IPS-NIHi7 (cell line): ENCODE measurements at regions not wholly inside any gene's neighbourhood (a gene's known extent, or its start where the extent isn't known, plus 50 kb on each side); places are given as distances from the start of the nearest gene placed in this dataset.
"Not testable (repeated sequence)": the region's sequence is repeated elsewhere in the genome, so short reads cannot be mapped to it uniquely, and the experiment has no call there.

ENCODE experiments used
- DNase-seq: peaks from one replicate; pipeline ENCODE4 v3.0.0; 2012; ENCODE audit warnings: mixed read lengths; ENCODE audit errors: extremely low spot score

GRCh38 chr12:62008703-62009102 lies 251.5 kb upstream of the USP15 start:
- DNase-seq: no peak

DNA sequence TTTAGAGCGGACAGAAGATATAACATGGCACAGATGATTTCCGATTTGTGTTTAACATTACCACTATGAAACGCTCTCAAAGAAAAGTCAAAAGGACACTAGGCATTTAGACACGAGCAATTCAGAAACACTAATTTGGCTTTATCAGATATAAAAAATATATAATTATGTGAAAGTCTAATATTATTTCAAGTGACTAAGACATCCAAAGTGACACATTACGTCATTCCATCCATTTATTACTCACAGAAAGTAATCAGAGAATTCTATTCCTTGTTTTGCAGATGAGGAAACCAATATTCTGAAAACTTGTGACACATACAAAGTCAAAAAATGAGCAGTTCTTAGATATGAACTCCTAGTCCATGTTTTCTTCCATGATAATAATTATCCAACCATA lies 250.8 kb upstream of the USP15 start:
- DNase-seq: no peak

GRCh38 chr12:62010331-62010906 lies 249.8 kb upstream of the USP15 start:
- DNase-seq: not testable (repeated sequence)

DNA sequence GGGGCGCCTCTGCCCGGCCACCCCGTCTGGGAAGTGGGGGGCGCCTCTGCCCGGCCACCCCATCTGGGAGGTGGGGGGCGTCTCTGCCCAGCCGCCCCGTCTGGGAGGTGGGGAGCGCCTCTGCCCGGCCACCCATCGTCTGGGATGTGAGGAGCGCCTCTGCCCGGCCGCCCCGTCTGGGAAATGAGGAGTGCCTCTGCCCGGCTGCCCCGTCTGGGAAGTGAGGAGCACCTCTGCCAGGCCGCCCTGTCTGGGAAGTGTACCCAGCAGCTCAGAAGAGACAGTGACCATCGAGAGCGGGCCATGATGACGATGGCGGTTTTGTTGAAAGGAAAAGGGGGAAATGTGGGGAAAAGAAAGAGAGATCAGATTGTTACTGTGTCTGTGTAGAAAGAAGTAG lies 249.2 kb upstream of the USP15 start:
- DNase-seq: not testable (repeated sequence)

DNA sequence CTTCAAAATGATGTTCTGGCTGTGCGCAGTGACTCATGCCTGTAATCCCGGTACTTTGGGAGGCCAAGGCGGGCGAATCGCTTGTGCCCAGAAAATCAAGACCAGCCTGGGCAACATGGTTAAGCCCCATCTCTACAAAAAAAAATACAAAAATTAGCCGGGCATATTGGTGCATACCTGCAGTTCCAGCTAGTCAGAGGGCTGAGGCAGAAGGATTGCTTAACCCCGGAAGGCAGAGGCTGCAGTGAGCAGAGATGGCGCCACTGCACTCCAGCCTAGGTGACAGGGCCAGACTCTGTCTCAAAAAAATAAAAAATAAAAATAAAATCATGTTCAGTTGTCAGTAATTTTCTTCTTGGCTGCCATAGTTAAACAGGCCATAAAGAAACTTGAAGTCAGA lies 245.9 kb upstream of the USP15 start:
- no peak for DNase-seq

GRCh38 chr12:62016021-62016420 lies 244.2 kb upstream of the USP15 start:
- DNase-seq: no peak

- DNase-seq: peak; percentile 16
Observed at GRCh38 chr12:62021808-62022207, 238.4 kb upstream of the USP15 start.

GRCh38 chr12:62028536-62028935 lies 231.7 kb upstream of the USP15 start:
- DNase-seq: no peak

GRCh38 chr12:62032870-62033269 lies 227.3 kb upstream of the USP15 start:
- no peak for DNase-seq

- peak; percentile 12 for DNase-seq
Observed at GRCh38 chr12:62044450-62045135, 215.6 kb upstream of the USP15 start.

- DNase-seq: no peak
Observed at GRCh38 chr12:62045211-62045610, 215.0 kb upstream of the USP15 start.

DNA sequence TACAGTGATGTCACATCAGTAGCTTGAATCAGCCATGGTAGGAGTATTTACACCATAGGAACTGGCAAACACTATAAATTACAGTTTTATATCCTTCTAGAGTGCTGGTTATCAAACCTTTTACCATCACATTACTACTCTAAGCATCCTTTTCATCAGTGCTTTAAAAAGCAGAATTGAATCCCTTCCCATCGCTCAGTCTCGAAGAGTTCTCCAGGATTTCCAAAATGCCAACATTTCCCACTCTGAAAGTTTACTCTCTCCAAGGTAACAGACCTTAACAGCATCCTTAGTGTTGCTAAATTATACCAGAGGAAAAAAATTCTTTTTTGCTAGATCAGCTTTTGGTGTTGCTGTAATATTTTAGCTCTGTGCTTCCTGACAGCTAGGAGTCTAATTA lies 209.4 kb upstream of the USP15 start:
- no peak for DNase-seq

GRCh38 chr12:62069976-62070375 lies 190.2 kb upstream of the USP15 start:
- DNase-seq: no peak

DNA sequence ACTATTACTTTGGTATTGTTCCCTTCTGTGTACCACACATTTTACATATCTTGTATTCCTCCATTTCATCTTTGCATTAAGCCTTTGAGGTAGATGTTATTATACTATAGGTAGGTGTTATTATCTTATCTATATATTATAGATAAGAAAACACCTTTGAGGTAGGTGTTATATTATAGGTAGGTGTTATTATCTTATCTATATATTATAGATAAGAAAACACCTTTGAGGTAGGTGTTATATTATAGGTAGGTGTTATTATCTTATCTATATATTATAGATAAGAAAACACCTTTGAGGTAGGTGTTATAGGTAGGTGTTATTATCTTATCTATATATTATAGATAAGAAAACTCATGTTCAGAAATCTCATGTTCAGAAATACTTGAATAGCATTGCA lies 187.0 kb upstream of the USP15 start:
- DNase-seq: not testable (repeated sequence)

DNA sequence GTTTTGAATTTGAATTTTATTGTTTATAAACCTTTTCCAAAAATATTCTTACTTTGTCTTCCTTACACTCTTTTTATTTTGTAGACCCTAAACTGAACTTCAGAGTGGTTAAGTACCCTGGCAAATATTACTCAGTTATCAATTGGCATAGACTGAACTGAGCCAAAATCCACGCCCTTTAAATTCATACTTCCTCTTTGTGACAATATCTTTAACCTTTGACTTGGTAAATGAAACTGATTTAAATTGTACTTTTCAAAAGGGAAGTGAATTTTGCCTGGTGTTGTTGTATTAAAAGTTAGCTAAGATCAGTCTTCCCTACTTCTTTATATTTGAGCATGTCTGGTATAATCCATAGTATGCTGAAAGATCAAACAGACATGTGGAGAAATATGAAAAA lies 184.3 kb upstream of the USP15 start:
- DNase-seq: no peak

DNA sequence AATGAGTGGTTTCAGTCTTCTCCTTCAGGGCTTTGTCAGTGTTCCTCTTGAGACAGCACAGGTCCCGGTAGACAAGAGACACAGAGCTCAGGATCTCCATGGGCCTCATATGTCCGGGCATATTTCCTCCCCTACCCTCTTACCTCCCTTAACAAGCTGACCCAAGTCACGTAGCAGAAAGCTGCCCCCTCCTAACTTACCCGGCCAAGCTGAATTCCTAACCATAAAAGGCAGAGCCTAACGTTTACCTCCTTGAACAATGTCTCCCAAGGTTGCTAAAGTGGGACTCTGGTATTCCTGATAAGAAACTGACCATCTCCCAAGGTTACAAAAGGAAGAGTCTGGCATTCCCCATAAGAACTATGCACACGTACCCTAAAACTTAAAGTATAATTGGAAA lies 182.2 kb upstream of the USP15 start:
- DNase-seq: peak; percentile 18

DNA sequence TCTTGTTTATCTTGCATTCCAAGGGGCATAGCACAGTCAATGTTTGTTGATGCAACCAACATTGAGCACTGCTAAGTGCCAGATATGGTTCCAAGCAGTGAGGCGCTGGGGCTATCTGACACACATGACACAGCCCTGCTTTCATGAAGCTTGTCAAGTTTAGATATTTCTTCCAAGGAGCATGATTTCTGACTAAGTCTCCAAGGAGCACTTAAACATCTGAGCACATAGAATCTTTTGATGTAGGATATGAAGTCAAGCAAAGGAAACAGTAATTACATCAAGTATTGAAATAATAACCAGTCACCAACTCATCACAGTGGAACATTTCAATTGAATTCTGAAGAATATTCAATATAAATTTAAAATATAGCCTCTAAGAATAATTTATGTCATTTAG lies 177.8 kb upstream of the USP15 start:
- no peak for DNase-seq

GRCh38 chr12:62098132-62098531 lies 162.1 kb upstream of the USP15 start:
- DNase-seq: no peak

DNA sequence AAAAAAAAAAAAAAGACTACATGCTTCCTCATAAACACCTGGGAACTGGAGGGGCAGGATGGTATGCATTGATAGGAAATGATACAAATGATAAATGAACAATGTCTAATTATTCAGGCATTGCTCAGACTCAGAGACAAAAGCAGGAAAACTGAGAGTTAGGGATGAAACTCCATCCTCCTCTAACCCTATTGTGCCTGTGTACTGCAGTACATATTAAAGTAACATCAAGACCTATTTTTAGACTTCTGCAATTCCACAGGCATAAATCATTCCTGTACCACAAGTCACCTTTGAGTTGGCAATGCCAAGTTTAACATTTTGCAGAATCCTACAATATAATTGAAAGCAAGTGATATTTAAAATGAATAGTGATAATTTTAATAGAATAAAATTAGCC lies 156.5 kb upstream of the USP15 start:
- DNase-seq: no peak

DNA sequence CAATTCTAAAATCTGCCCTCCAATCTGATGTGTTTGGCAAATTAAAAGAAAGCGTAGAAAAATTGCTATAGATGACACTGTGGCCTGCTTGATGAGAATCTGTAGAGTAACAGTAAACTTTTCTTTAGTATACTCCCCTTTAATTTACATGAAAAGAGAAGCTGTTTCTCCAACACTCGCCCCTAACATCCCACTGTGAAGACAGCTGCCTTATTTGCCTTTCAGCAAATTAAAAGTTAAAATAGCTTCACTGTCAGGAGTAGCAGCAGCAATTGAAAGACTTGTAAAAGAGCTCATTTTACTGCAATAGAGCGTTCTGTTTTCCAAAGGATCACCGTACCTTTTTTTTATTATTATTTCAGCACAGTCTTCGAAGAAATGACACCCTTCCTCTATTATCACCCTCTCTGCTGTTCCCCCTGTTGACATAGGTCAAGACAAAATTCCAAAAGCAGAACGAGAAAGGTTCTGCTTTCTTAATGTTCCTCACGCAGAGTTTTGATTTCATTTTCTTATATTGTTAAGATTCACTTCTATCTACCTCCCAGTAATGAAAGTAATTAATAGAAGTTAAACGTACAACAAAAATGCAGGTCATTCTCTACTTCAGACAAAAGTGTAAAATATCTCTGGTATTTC lies 153.5 kb upstream of the USP15 start:
- no peak for DNase-seq

- DNase-seq: no peak
Observed at GRCh38 chr12:62113366-62114011, 146.7 kb upstream of the USP15 start.

GRCh38 chr12:62116986-62117385 lies 143.2 kb upstream of the USP15 start:
- DNase-seq: no peak

DNA sequence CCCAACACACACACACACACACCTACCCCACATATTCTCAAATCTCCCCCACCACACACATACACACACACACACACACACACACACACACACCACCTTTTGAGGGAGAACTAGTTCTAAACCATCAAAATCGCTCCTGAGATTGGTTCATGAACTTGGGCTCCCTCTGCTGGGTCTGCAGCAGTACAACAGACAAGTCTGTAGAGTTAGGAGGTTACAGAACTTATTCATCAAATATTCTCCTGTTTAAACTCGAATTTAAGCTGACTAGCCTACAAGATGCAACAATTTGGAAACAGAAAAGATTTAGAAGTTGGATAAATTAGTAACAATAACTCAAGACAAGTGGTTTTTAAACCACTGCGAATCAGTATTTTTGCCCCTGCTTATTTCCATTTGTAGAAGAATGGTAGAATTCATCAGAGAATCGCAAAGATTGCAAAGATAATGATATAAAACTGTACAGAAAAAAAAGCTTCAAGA lies 136.4 kb upstream of the USP15 start:
- DNase-seq: peak; percentile 59
